Astrocyte (in vitro differentiated cells and primary cell): ENCODE measurements at regions not wholly inside any gene's neighbourhood (a gene's known extent, or its start where the extent isn't known, plus 50 kb on each side); places are given as distances from the start of the nearest gene placed in this dataset.

Source experiments
- CTCF ChIP-seq: IDR thresholded peaks from 2 replicates; pipeline ENCODE4 v1.5.1; 2011; ENCODE audit warnings: low read depth, mild to moderate bottlenecking, inconsistent platforms, low read length, moderate library complexity; ENCODE audit not compliant: insufficient read depth
- EZH2 ChIP-seq: IDR thresholded peaks from 2 replicates; pipeline ENCODE4 v1.6.1; 2012; ENCODE audit warnings: mild to moderate bottlenecking, low read length, inconsistent platforms; ENCODE audit not compliant: insufficient read depth

GRCh38 chr13:72527333-72527732 is 200.1 kb downstream of the MZT1 start:
- TF ChIP-seq CTCF: no peak
- TF ChIP-seq EZH2: no peak
